ENCODE measurements at regions not wholly inside any gene's neighbourhood (a gene's known extent, or its start where the extent isn't known, plus 50 kb on each side); places are given as distances from the start of the nearest gene placed in this dataset.
"Not testable (repeated sequence)": the region's sequence is repeated elsewhere in the genome, so short reads cannot be mapped to it uniquely, and the experiment has no call there.

- Histone ChIP-seq H3K27me3 (ENCODE audit: control insufficient read depth, insufficient read depth, low read length) (peaks cover 1% of the 10 kb centered on the region), H3K4me3 (ENCODE audit: low read depth, low read length) (no peak overlapping the region), H3K36me3 (ENCODE audit: control insufficient read depth, insufficient read depth, low read length) (no peaks in the 10 kb centered on the region)
- DNase-seq (ENCODE audit: low read depth) (no peak), FAIRE-seq (no peak)
- no peak for TF ChIP-seq CTCF (IDR thresholded peaks at IDR 0.05; ENCODE audit: insufficient read depth, low read length, severe bottlenecking)
Measured at GRCh38 chr6:15816661-15817060, 153.8 kb upstream of the DTNBP1 start.

DNA sequence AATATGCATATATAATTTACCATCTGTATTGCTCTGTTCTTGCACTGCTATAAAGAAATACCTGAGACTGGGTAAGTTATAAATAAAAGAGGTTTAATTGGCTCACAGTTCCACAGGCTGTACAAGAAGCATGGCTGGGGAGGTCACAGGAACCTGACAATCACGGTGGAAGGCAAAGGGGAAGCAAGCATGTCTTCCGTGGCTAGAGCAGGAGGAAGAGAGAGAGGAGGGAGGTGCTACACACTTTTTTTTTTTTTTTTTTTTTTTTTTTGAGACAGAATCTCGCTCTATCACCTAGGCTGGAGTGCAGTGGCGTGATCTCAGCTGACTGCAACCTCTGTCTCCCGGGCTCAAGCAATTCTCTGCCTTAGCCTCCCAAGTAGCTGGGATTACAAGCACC lies 150.9 kb upstream of the DTNBP1 start:
- not testable (repeated sequence) for H3K4me3 ChIP-seq (ENCODE audit: low read depth, low read length); H3K27me3 ChIP-seq (ENCODE audit: control insufficient read depth, insufficient read depth, low read length); FAIRE-seq; H3K36me3 ChIP-seq (ENCODE audit: control insufficient read depth, insufficient read depth, low read length); DNase-seq (ENCODE audit: low read depth)

DNA sequence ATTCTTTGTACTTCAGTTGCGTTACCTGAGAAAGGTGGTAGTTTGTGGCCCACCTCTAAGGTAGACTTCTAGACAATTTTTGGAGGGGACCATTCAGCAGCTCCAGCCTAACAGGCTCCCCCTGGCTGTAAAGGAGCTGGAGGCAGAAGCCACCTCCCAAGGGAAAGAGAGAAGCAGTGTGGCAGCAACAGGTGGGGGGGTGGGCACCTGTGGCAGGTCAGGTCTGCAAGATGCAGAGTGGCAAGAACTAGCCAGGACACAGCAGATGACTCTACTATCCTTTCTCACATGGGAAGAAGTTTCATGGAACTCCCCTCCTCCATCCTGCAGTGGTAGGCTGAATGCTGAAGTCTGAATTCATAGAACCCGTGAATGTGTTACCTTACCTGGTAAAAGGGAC lies 148.3 kb upstream of the DTNBP1 start:
- DNase-seq (ENCODE audit: low read depth) (no peak), FAIRE-seq (no peak)
- Histone ChIP-seq H3K36me3 (ENCODE audit: control insufficient read depth, insufficient read depth, low read length) (no peaks in the 10 kb centered on the region), H3K4me3 (ENCODE audit: low read depth, low read length) (no peak overlapping the region), H3K27me3 (ENCODE audit: control insufficient read depth, insufficient read depth, low read length) (no peaks in the 10 kb centered on the region)
- TF ChIP-seq CTCF (IDR thresholded peaks at IDR 0.05; ENCODE audit: insufficient read depth, low read length, severe bottlenecking), result no peak

DNA sequence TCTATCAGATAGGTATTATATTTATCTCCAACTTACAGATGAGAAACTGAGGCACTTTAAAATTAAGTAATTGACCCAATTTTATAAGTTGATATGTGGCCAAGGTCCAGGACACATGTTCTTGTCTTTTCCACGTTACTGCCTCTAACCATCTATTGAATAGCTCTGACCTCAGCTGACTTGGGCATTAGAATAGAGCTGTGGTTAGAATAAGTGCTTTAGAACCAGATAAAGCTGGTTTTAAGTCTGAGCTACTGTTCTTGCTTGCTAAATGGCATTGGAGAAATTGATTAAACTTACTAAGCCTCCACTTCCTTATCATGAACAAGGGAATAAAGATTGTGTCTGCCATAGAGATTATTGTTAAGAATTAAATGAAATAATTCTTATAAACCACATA lies 147.8 kb upstream of the DTNBP1 start:
- Histone ChIP-seq H3K36me3 (ENCODE audit: control insufficient read depth, insufficient read depth, low read length) (no peaks in the 10 kb centered on the region), H3K4me3 (ENCODE audit: low read depth, low read length) (no peak overlapping the region), H3K27me3 (ENCODE audit: control insufficient read depth, insufficient read depth, low read length) (no peaks in the 10 kb centered on the region)
- FAIRE-seq (no peak), DNase-seq (ENCODE audit: low read depth) (no peak)
- no peak for TF ChIP-seq CTCF (IDR thresholded peaks at IDR 0.05; ENCODE audit: insufficient read depth, low read length, severe bottlenecking)

- no peaks in the 10 kb centered on the region for H3K27me3 ChIP-seq (ENCODE audit: control insufficient read depth, insufficient read depth, low read length)
- FAIRE-seq, result no peak
- TF ChIP-seq CTCF (IDR thresholded peaks at IDR 0.05; ENCODE audit: insufficient read depth, low read length, severe bottlenecking), result no peak
- no peaks in the 10 kb centered on the region for H3K36me3 ChIP-seq (ENCODE audit: control insufficient read depth, insufficient read depth, low read length)
- no peak overlapping the region for H3K4me3 ChIP-seq (ENCODE audit: low read depth, low read length)
- DNase-seq (ENCODE audit: low read depth), result no peak
Measured at GRCh38 chr6:15809367-15809766, 146.5 kb upstream of the DTNBP1 start.

DNA sequence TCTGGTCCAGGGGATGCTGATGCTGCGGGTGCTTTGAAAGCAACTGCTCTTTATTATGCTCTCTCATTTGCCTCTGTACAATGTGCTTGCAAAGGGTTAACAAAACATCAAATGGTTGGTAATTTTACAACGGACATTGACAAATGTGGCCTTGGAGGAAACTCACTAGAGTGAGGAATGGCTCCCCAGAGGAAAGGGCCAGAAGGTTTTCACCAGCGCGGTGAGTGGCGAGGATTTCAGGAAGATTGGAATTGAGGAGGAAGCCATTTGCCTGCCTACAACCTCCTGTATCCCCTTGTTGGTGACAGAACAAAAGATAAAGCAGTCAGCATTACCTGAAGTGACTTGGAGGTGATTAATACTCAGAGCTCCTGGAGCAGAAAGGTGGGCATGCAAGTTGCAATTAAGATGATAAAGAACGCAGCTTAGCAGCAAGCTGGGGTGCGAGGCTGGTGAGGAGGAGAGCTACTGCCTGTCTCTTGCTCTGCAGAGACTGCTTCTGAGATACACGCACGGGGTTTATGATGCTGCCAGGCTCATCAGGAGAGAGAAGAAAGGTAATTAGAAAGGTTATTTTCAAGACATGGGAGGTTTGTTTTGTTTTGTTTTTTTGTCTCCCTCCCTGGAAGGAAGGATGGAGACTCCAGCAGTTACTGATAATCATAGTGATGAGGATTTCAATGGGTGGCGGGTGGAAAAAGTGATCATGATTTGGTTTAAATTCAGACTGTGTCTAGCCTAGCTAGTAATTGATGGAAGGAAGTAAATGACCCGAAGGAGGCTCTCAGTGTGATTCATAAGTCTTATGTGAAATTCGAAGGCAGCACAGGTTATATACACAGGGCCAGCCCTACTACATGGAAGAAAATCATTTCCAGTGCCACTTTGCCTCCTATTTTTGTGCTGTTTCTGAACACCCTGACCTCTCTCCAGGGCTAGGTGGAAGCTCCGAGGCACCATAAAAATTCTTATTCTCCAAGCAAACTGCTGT lies 141.6 kb upstream of the DTNBP1 start:
- no peak for FAIRE-seq

More for the DNA sequence above, 141.6 kb upstream of the DTNBP1 start:
- no peak overlapping the region for H3K4me3 ChIP-seq (ENCODE audit: low read depth, low read length)
- no peak for DNase-seq (ENCODE audit: low read depth)
- H3K36me3 ChIP-seq (ENCODE audit: control insufficient read depth, insufficient read depth, low read length), result no peaks in the 10 kb centered on the region
- no peak for TF ChIP-seq CTCF (IDR thresholded peaks at IDR 0.05; ENCODE audit: insufficient read depth, low read length, severe bottlenecking)
- no peaks in the 10 kb centered on the region for H3K27me3 ChIP-seq (ENCODE audit: control insufficient read depth, insufficient read depth, low read length)

Measured in bronchial epithelial cell (primary cell).